ENCODE measurements at regions not wholly inside any gene's neighbourhood (a gene's known extent, or its start where the extent isn't known, plus 50 kb on each side); places are given as distances from the start of the nearest gene placed in this dataset.

GRCh38 chr12:67388331-67389138 lies 119.4 kb downstream of the CAND1 start:
- intact Hi-C loops (cut with DNase I): no loop called here
- Histone ChIP-seq H3K4me1 (no peaks in the 10 kb centered on the region), H3K27me3 (no peaks in the 10 kb centered on the region), H3K27ac (no peak overlapping the region), H3K9me3 (no peaks in the 10 kb centered on the region), H3K4me3 (no peak overlapping the region), H3K36me3 (no peaks in the 10 kb centered on the region)
- 39 to 41% methylated on average over 3 of the region's 3 CpGs for WGBS, 2 donors
- ATAC-seq (no peak), FAIRE-seq (no peak), DNase-seq (no peak)
- TF ChIP-seq, protein P1, sequence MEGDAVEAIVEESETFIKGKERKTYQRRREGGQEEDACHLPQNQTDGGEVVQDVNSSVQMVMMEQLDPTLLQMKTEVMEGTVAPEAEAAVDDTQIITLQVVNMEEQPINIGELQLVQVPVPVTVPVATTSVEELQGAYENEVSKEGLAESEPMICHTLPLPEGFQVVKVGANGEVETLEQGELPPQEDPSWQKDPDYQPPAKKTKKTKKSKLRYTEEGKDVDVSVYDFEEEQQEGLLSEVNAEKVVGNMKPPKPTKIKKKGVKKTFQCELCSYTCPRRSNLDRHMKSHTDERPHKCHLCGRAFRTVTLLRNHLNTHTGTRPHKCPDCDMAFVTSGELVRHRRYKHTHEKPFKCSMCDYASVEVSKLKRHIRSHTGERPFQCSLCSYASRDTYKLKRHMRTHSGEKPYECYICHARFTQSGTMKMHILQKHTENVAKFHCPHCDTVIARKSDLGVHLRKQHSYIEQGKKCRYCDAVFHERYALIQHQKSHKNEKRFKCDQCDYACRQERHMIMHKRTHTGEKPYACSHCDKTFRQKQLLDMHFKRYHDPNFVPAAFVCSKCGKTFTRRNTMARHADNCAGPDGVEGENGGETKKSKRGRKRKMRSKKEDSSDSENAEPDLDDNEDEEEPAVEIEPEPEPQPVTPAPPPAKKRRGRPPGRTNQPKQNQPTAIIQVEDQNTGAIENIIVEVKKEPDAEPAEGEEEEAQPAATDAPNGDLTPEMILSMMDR (IDR thresholded peaks at IDR 0.05): no peak

- DNase-seq: no peak
- no peaks in the 10 kb centered on the region for H3K4me1 ChIP-seq
- no peaks in the 10 kb centered on the region for H3K9me3 ChIP-seq
- intact Hi-C loops (cut with DNase I): no loop called here
- TF ChIP-seq, protein P1 (IDR thresholded peaks at IDR 0.05): no peak
- no peak overlapping the region for H3K27ac ChIP-seq
- H3K36me3 ChIP-seq: no peaks in the 10 kb centered on the region
- 79 to 95% methylated on average over 4 of the region's 4 CpGs for WGBS, 2 donors
- no peak for FAIRE-seq
- no peak overlapping the region for H3K4me3 ChIP-seq
- no peak for ATAC-seq
- H3K27me3 ChIP-seq: no peaks in the 10 kb centered on the region
These were observed 121.1 kb downstream of the CAND1 start for GRCh38 chr12:67390273-67390672.

- no peaks in the 10 kb centered on the region for H3K27me3 ChIP-seq
- ATAC-seq (no peak), DNase-seq (no peak), FAIRE-seq (no peak)
- no peak overlapping the region for H3K4me3 ChIP-seq
- intact Hi-C loops (cut with DNase I): no loop called here
- TF ChIP-seq, protein P1 (IDR thresholded peaks at IDR 0.05): no peak
- H3K36me3 ChIP-seq: no peaks in the 10 kb centered on the region
- H3K9me3 ChIP-seq: no peaks in the 10 kb centered on the region
- 55 to 66% methylated on average over 1 of the region's 1 CpG for WGBS, 2 donors
- no peak overlapping the region for H3K27ac ChIP-seq
- H3K4me1 ChIP-seq: no peaks in the 10 kb centered on the region
These were observed 121.9 kb downstream of the CAND1 start for GRCh38 chr12:67391034-67391433.

DNA sequence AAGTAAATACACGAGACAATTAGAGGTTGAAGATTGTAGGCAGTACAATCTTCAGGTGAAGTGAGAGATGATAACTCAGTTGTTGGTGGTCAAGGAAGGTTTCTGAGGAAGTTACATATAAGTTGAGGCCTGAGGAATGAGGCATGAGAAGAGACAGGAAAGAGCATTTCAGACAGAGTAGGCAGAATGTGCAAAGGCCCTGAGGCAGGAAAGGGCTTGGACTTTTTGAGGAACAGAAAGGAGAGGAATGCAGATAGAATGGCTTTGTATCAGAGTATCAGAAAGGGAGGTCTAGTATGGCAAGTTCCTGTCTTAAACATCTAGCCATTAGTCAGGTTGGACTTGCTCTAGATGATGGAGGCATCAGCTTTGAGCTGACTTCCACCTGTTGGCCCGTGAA lies 122.5 kb downstream of the CAND1 start:
- FAIRE-seq (no peak), ATAC-seq (no peak), DNase-seq (no peak)
- WGBS, 2 donors: 87 to 94% methylated on average over 2 of the region's 2 CpGs
- Histone ChIP-seq H3K27me3 (no peaks in the 10 kb centered on the region), H3K9me3 (no peaks in the 10 kb centered on the region), H3K4me3 (no peak overlapping the region), H3K4me1 (no peaks in the 10 kb centered on the region), H3K27ac (no peak overlapping the region), H3K36me3 (no peaks in the 10 kb centered on the region)
- intact Hi-C loops (cut with DNase I): no loop called here
- TF ChIP-seq, protein P1 (IDR thresholded peaks at IDR 0.05): no peak

DNA sequence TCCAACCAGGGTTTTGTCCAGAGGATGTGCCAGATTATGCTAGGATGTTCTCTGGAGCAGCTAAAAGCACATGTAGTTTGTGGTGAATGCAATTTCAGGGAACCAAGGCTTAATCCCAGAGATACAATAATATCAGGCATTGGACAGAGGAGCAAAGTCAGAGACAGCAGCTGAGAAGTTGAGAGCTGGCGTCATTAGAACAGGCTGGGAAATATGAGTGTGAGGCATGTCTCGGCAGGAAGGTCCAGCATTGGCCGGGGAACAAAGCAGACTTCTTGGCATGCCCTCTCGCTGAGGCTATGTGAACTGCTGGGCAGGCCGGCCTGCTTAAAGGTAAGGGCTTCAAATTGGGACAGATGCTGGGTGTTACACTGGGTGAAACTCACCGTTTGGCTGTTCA lies 125.4 kb downstream of the CAND1 start:
- H3K9me3 ChIP-seq: no peaks in the 10 kb centered on the region
- no peaks in the 10 kb centered on the region for H3K36me3 ChIP-seq
- no peaks in the 10 kb centered on the region for H3K4me1 ChIP-seq
- ATAC-seq (peak; percentile 93 to 100 (median 98)), FAIRE-seq (no peak), DNase-seq (peak; percentile 50 to 70 (median 56))
- no peaks in the 10 kb centered on the region for H3K27me3 ChIP-seq
- TF ChIP-seq, protein P1 (IDR thresholded peaks at IDR 0.05): peak in 1 of 4 donors; percentile 34
- no peak overlapping the region for H3K4me3 ChIP-seq
- WGBS, 2 donors: 21 to 28% methylated on average over 6 of the region's 6 CpGs
- intact Hi-C loops (cut with DNase I): no loop called here
- H3K27ac ChIP-seq: no peak overlapping the region
